ENCODE measurements at regions not wholly inside any gene's neighbourhood (a gene's known extent, or its start where the extent isn't known, plus 50 kb on each side); places are given as distances from the start of the nearest gene placed in this dataset.

DNA sequence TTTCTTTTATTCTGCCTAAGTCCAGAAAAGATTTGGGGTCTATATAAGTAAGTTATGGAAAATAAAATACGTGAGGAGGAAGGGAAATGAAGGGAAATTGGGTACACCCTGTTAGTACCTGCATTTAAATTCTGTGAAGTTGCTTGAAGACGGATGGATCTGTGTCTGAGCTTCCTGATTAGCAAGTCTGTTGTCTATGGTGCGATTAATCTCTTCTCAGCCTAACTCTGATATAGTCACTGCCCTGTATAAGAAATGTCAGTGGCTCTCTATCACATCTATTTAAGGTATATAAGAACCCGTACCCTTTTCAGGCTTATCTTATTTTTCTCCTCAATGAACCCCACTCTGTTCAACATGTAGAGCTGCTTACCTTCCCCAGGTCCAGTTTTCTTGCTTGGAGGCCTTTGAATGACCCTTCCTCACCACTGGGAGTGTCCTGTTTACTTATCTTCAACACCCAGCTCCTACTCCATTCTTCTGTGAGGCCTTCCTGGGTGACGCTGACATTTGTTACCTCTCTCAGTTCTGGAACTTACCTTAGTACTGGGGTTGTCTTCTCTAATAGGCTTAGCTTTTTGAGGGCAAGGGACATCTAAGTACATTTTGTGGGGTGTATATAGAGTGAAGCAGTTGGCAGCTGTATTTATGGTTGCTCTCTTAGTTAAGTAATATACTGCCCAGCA is 149.6 kb upstream of the PRPS1L1 start:
- WGBS (ENCODE audit: insufficient coverage, low lambda C conversion rate), result 92% methylated on average over 2 of the region's 5 CpGs

DNA sequence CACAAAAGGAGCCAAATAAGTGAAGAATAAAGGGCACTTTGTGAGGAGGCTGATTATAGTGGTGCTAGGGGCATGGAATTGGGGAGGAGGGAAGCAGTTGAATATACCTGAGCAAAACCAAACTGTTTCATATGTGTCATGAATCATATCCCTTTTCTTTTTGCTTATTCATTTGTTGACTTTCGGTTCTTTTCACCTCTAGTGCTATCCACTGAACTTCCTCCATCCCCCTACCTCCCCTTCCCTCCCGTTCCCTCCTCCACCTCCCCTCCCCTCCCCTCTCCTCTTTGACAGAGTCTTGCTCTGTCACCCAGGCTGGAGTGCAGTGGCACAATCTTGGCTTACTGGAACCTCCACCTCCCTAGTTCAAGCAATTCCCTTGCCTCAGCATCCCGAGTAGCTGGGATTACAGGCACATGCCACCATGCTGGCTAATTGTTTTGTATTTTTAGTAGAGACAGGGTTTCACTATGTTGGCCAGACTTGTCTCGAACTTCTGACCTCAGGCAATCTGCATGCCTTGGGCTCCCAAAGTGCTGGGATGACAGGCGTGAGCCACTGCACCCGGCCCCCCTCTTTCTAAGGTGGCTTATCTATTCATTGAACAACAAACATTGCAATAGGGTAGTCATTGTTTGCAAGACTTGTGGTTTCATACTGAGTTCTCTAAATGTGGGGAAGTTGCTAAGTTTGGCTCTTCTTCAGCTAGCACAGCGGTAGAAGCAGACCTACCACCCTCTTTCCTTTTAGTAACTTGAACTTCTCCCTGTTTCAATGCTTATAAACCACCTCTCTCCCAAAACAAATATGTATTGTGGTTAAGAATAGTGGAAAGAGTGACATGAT is 150.4 kb upstream of the PRPS1L1 start:
- H3K27me3 ChIP-seq (ENCODE audit: control insufficient read depth, insufficient read depth, low read length), result no peaks in the 10 kb centered on the region
- H3K27ac ChIP-seq (ENCODE audit: low read length), result no peak overlapping the region
- no peaks in the 10 kb centered on the region for H3K9me3 ChIP-seq (ENCODE audit: control insufficient read depth, low read depth, low read length)
- no peak overlapping the region for H3K4me3 ChIP-seq (ENCODE audit: low read length)
- H3K4me1 ChIP-seq (ENCODE audit: control insufficient read depth, insufficient read depth, low read length), result no peaks in the 10 kb centered on the region
- 33% methylated on average over 1 of the region's 7 CpGs for WGBS (ENCODE audit: insufficient coverage, low lambda C conversion rate)
- DNase-seq, result no peak
- no peaks in the 10 kb centered on the region for H3K36me3 ChIP-seq (ENCODE audit: control insufficient read depth, insufficient read depth, low read length)

More for the DNA sequence above, 149.6 kb upstream of the PRPS1L1 start:
- Histone ChIP-seq H3K27me3 (ENCODE audit: control insufficient read depth, insufficient read depth, low read length) (no peaks in the 10 kb centered on the region), H3K4me1 (ENCODE audit: control insufficient read depth, insufficient read depth, low read length) (no peaks in the 10 kb centered on the region), H3K36me3 (ENCODE audit: control insufficient read depth, insufficient read depth, low read length) (no peaks in the 10 kb centered on the region), H3K27ac (ENCODE audit: low read length) (no peak overlapping the region), H3K9me3 (ENCODE audit: control insufficient read depth, low read depth, low read length) (no peaks in the 10 kb centered on the region), H3K4me3 (ENCODE audit: low read length) (no peak overlapping the region)
- DNase-seq, result no peak

DNA sequence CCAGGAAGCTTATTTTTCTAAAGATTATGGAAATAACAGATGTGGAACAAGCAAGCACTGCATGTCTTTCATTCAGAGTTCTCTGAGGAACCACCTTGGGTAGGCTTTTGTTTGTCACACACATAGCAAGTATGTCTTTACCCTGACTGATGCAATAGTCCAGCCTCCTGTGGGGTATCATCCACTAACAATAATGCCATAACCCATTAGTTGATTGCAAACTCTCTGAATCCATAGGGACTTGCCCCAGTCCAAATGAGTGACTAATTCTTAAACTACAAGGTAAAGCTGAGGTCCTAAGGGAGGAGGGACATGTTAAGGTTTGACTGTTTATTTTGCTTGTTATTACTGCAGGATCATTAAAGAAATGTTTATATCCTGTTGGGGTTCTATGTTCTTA is 151.4 kb upstream of the PRPS1L1 start:
- Histone ChIP-seq H3K9me3 (ENCODE audit: control insufficient read depth, low read depth, low read length) (no peaks in the 10 kb centered on the region), H3K27ac (ENCODE audit: low read length) (no peak overlapping the region)
- DNase-seq, result no peak

GRCh38 chr7:18180685-18181084 is 153.0 kb upstream of the PRPS1L1 start:
- no peaks in the 10 kb centered on the region for H3K4me1 ChIP-seq (ENCODE audit: control insufficient read depth, insufficient read depth, low read length)
- no peak overlapping the region for H3K27ac ChIP-seq (ENCODE audit: low read length)
- H3K36me3 ChIP-seq (ENCODE audit: control insufficient read depth, insufficient read depth, low read length), result no peaks in the 10 kb centered on the region
- H3K4me3 ChIP-seq (ENCODE audit: low read length), result no peak overlapping the region
- 100% methylated on average over 1 of the region's 1 CpG for WGBS (ENCODE audit: insufficient coverage, low lambda C conversion rate)
- no peaks in the 10 kb centered on the region for H3K9me3 ChIP-seq (ENCODE audit: control insufficient read depth, low read depth, low read length)
- DNase-seq, result no peak
- no peaks in the 10 kb centered on the region for H3K27me3 ChIP-seq (ENCODE audit: control insufficient read depth, insufficient read depth, low read length)

More for the DNA sequence above, 151.4 kb upstream of the PRPS1L1 start:
- Histone ChIP-seq H3K27me3 (ENCODE audit: control insufficient read depth, insufficient read depth, low read length) (no peaks in the 10 kb centered on the region), H3K4me3 (ENCODE audit: low read length) (no peak overlapping the region), H3K4me1 (ENCODE audit: control insufficient read depth, insufficient read depth, low read length) (no peaks in the 10 kb centered on the region), H3K36me3 (ENCODE audit: control insufficient read depth, insufficient read depth, low read length) (no peaks in the 10 kb centered on the region)

DNA sequence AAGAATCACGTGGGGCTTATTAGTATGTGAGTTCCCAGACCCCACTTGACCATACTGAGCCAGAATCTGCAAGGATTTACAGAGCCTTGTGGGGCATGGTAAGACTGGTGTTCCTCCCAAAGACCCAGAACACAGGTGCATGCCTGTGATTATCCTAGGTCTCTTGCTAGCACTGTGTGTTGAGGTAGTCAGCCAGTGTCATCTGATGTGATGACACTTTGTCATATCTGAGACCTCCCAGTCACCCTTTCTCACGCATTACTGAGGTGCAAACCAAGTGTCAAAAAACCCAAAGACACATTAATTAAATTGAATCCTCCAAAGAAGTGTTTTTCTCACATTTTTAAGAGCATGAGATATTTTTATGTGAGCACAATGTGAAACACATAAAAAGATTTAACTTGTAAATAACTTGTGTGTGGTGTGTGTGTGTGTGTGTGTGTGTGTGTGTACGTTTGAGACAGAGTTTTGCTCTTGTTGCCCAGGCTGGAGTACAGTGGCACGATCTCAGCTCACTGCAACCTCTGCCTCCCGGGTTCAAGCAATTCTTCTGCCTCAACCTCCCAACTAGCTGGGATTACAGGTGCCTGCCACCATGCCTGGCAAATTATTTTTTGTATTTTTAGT is 162.0 kb upstream of the PRPS1L1 start:
- no peaks in the 10 kb centered on the region for H3K27me3 ChIP-seq (ENCODE audit: control insufficient read depth, insufficient read depth, low read length)
- no peaks in the 10 kb centered on the region for H3K4me1 ChIP-seq (ENCODE audit: control insufficient read depth, insufficient read depth, low read length)
- H3K36me3 ChIP-seq (ENCODE audit: control insufficient read depth, insufficient read depth, low read length), result no peaks in the 10 kb centered on the region
- WGBS (ENCODE audit: insufficient coverage, low lambda C conversion rate), result no CpG with 5 or more reads among the region's 5 CpGs
- H3K4me3 ChIP-seq (ENCODE audit: low read length), result no peak overlapping the region
- no peak for DNase-seq
- H3K9me3 ChIP-seq (ENCODE audit: control insufficient read depth, low read depth, low read length), result no peaks in the 10 kb centered on the region
- H3K27ac ChIP-seq (ENCODE audit: low read length), result no peak overlapping the region

- WGBS (ENCODE audit: insufficient coverage, low lambda C conversion rate), result 79% methylated on average over 2 of the region's 2 CpGs
- Histone ChIP-seq H3K36me3 (ENCODE audit: control insufficient read depth, insufficient read depth, low read length) (no peaks in the 10 kb centered on the region), H3K4me3 (ENCODE audit: low read length) (no peak overlapping the region), H3K27ac (ENCODE audit: low read length) (no peak overlapping the region), H3K27me3 (ENCODE audit: control insufficient read depth, insufficient read depth, low read length) (no peaks in the 10 kb centered on the region), H3K4me1 (ENCODE audit: control insufficient read depth, insufficient read depth, low read length) (no peaks in the 10 kb centered on the region), H3K9me3 (ENCODE audit: control insufficient read depth, low read depth, low read length) (no peaks in the 10 kb centered on the region)
- DNase-seq, result no peak
Observed at GRCh38 chr7:18191341-18191740, 163.7 kb upstream of the PRPS1L1 start.

GRCh38 chr7:18191862-18192625 is 164.4 kb upstream of the PRPS1L1 start:
- no peaks in the 10 kb centered on the region for H3K9me3 ChIP-seq (ENCODE audit: control insufficient read depth, low read depth, low read length)
- H3K36me3 ChIP-seq (ENCODE audit: control insufficient read depth, insufficient read depth, low read length), result no peaks in the 10 kb centered on the region
- H3K4me1 ChIP-seq (ENCODE audit: control insufficient read depth, insufficient read depth, low read length), result no peaks in the 10 kb centered on the region
- no peak overlapping the region for H3K4me3 ChIP-seq (ENCODE audit: low read length)
- no peaks in the 10 kb centered on the region for H3K27me3 ChIP-seq (ENCODE audit: control insufficient read depth, insufficient read depth, low read length)
- no peak overlapping the region for H3K27ac ChIP-seq (ENCODE audit: low read length)
- WGBS (ENCODE audit: insufficient coverage, low lambda C conversion rate), result no CpG with 5 or more reads among the region's 8 CpGs
- no peak for DNase-seq

- Histone ChIP-seq H3K27me3 (ENCODE audit: control insufficient read depth, insufficient read depth, low read length) (no peaks in the 10 kb centered on the region), H3K4me3 (ENCODE audit: low read length) (no peak overlapping the region), H3K9me3 (ENCODE audit: control insufficient read depth, low read depth, low read length) (no peaks in the 10 kb centered on the region), H3K27ac (ENCODE audit: low read length) (no peak overlapping the region), H3K36me3 (ENCODE audit: control insufficient read depth, insufficient read depth, low read length) (no peaks in the 10 kb centered on the region), H3K4me1 (ENCODE audit: control insufficient read depth, insufficient read depth, low read length) (no peaks in the 10 kb centered on the region)
- no peak for DNase-seq
Observed at GRCh38 chr7:18194616-18195015, 167.0 kb upstream of the PRPS1L1 start.

DNA sequence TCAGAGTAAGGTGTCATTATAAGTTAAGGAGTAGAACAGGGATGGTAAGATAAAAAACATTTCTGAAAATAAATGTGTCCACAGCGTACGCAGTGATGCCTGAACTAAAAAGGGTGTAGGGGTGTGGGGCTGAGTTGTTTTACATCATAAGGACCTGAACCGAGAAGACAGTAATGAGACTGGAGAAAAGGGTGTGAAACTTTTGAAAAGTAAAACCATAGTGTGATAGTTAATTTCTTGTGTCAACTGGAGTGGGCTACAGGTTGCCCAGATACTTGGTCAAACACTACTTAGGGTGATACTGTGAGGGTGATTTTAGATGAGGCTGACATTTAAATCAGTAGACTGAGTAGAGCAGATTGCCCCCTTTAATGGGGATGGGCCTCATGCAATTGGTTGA is 169.0 kb upstream of the PRPS1L1 start:
- Histone ChIP-seq H3K36me3 (ENCODE audit: control insufficient read depth, insufficient read depth, low read length) (no peaks in the 10 kb centered on the region), H3K4me3 (ENCODE audit: low read length) (no peak overlapping the region), H3K9me3 (ENCODE audit: control insufficient read depth, low read depth, low read length) (no peaks in the 10 kb centered on the region), H3K27ac (ENCODE audit: low read length) (no peak overlapping the region), H3K27me3 (ENCODE audit: control insufficient read depth, insufficient read depth, low read length) (no peaks in the 10 kb centered on the region), H3K4me1 (ENCODE audit: control insufficient read depth, insufficient read depth, low read length) (no peaks in the 10 kb centered on the region)
- no peak for DNase-seq
- 96% methylated on average over 3 of the region's 3 CpGs for WGBS (ENCODE audit: insufficient coverage, low lambda C conversion rate)

- DNase-seq, result no peak
- no CpG with 5 or more reads among the region's 1 CpG for WGBS (ENCODE audit: insufficient coverage, low lambda C conversion rate)
- no peaks in the 10 kb centered on the region for H3K4me1 ChIP-seq (ENCODE audit: control insufficient read depth, insufficient read depth, low read length)
- H3K27ac ChIP-seq (ENCODE audit: low read length), result no peak overlapping the region
- H3K9me3 ChIP-seq (ENCODE audit: control insufficient read depth, low read depth, low read length), result no peaks in the 10 kb centered on the region
- H3K4me3 ChIP-seq (ENCODE audit: low read length), result no peak overlapping the region
- H3K27me3 ChIP-seq (ENCODE audit: control insufficient read depth, insufficient read depth, low read length), result no peaks in the 10 kb centered on the region
- no peaks in the 10 kb centered on the region for H3K36me3 ChIP-seq (ENCODE audit: control insufficient read depth, insufficient read depth, low read length)
Observed at GRCh38 chr7:18198868-18199267, 171.2 kb upstream of the PRPS1L1 start.
